ENCODE measurements at regions not wholly inside any gene's neighbourhood (a gene's known extent, or its start where the extent isn't known, plus 50 kb on each side); places are given as distances from the start of the nearest gene placed in this dataset.

DNA sequence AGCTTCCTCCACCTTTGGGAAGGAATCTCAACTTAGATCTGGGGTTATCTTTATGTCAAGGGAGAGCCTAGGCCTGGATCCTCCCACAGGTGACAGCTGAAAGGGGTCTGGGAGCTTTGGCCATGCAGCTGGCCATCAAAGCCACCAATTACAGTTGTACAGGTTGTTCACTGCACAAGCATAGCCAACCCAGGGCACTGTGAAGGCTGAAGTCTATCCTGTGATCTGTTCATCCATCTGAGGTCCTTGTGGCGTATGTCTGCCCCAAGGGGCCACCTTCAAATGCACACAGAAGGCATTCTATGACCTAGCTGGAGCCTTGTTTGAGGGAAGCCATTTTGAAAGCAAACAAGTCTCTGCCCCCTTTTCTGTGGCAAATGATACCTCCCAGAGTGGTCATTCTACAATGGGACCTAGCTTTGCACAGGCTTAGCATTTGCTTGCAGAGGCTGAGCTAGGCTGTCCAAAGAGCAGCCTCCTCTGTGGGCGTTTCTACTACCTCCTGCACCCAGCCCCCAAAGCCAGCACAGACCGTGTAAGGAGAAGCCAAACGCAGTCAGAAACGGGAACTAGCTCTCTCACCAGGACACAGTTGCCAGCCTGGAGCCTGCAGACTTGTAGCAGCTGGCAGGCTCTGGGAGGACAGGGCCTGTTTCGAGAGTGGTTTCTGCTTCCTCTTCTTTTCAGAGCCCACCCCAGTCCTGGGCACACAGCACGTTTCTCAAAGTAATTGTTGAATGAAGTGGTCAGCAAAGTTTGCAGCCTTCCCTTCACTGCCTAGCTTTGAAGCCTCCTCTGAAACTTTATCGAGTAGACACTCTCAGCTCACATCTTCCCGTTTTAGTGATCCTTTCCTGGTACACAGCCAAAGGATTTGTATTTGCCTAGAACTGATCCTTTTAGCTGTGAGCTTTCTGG lies 157.3 kb upstream of the SMAD3 start:
- no peak overlapping the region for H3K9ac ChIP-seq (ENCODE audit: low read length in 3 of 3)
- TF ChIP-seq, protein P1, sequence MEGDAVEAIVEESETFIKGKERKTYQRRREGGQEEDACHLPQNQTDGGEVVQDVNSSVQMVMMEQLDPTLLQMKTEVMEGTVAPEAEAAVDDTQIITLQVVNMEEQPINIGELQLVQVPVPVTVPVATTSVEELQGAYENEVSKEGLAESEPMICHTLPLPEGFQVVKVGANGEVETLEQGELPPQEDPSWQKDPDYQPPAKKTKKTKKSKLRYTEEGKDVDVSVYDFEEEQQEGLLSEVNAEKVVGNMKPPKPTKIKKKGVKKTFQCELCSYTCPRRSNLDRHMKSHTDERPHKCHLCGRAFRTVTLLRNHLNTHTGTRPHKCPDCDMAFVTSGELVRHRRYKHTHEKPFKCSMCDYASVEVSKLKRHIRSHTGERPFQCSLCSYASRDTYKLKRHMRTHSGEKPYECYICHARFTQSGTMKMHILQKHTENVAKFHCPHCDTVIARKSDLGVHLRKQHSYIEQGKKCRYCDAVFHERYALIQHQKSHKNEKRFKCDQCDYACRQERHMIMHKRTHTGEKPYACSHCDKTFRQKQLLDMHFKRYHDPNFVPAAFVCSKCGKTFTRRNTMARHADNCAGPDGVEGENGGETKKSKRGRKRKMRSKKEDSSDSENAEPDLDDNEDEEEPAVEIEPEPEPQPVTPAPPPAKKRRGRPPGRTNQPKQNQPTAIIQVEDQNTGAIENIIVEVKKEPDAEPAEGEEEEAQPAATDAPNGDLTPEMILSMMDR (IDR thresholded peaks at IDR 0.05; ENCODE audit: borderline replicate concordance, extremely low read depth, insufficient read depth), result no peak

DNA sequence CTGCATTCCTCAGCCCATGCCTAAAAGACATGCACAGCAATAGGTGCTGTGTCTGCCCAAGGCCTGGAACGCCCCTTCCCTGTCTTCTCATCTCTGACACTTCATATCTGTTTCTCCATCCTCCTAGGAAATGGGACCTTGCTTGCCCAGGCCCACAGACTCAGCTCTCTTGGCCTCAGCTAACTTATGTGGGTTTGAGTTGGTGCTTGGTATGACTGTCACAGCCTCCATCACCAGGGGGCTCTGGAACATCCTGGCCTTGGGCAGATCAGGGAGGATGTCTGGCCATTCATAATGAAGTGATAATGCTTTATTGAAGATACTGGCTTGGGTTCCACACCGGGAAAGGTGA lies 156.7 kb upstream of the SMAD3 start:
- Histone ChIP-seq H3K9ac (ENCODE audit: low read length in 3 of 3) (no peak overlapping the region), H3K4me1 (ENCODE audit: control insufficient read depth in 2 of 3, insufficient read depth in 2 of 3, low read depth in 1 of 3, low read length in 3 of 3) (peaks cover 0 to 4% (median 3%) of the 10 kb centered on the region in 3 donors), H3K27me3 (ENCODE audit: control insufficient read depth, insufficient read depth, low read length) (no peaks in the 10 kb centered on the region), H3K4me3 (ENCODE audit: low read length in 3 of 3) (no peak overlapping the region), H3K9me3 (ENCODE audit: control insufficient read depth in 2 of 3, insufficient read depth in 1 of 3, low read length in 3 of 3) (no peaks in the 10 kb centered on the region), H3K36me3 (ENCODE audit: control insufficient read depth in 2 of 3, insufficient read depth in 3 of 3, low read length in 3 of 3) (no peaks in the 10 kb centered on the region), H3K27ac (ENCODE audit: low read depth in 2 of 2, low read length in 2 of 2) (no peak overlapping the region)
- DNase-seq (no peak), FAIRE-seq (no peak)
- TF ChIP-seq, protein P1 (IDR thresholded peaks at IDR 0.05; ENCODE audit: borderline replicate concordance, extremely low read depth, insufficient read depth), result no peak
- intact Hi-C loops (cut with DNase I), result no loop called here

More for the DNA sequence above, 157.3 kb upstream of the SMAD3 start:
- no peaks in the 10 kb centered on the region for H3K36me3 ChIP-seq (ENCODE audit: control insufficient read depth in 2 of 3, insufficient read depth in 3 of 3, low read length in 3 of 3)
- H3K9me3 ChIP-seq (ENCODE audit: control insufficient read depth in 2 of 3, insufficient read depth in 1 of 3, low read length in 3 of 3), result no peaks in the 10 kb centered on the region
- DNase-seq, result no peak
- H3K4me3 ChIP-seq (ENCODE audit: low read length in 3 of 3), result no peak overlapping the region
- FAIRE-seq, result no peak
- H3K27me3 ChIP-seq (ENCODE audit: control insufficient read depth, insufficient read depth, low read length), result no peaks in the 10 kb centered on the region
- H3K27ac ChIP-seq (ENCODE audit: low read depth in 2 of 2, low read length in 2 of 2), result no peak overlapping the region
- H3K4me1 ChIP-seq (ENCODE audit: control insufficient read depth in 2 of 3, insufficient read depth in 2 of 3, low read depth in 1 of 3, low read length in 3 of 3), result peaks cover 0 to 5% (median 3%) of the 10 kb centered on the region in 3 donors
- intact Hi-C loops (cut with DNase I), result no loop called here

DNA sequence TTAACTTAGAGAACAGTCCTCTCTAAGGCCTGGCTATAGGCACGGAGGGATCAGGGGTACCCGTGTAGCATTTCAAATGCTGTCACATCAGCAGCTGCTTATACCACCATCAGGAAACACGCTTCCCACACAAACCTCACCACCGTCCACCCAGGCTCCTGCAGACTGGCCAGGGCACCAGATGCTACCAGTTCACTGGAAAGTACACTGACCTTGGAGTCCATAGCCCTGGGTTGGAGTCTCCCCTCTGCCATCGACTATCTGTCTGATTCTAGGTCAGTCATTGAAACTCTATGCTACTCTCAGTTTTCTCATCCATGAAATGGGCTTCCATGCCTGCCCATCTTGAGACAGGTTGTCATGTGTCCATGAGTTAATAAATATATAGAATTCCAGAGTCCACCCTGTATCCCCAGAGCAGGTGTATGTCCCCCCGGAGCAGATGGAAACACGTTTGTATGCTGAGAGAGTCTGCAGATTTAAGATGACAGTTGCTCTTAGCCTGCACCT lies 156.0 kb upstream of the SMAD3 start:
- intact Hi-C loops (cut with DNase I), result no loop called here
- Histone ChIP-seq H3K9me3 (ENCODE audit: control insufficient read depth in 2 of 3, insufficient read depth in 1 of 3, low read length in 3 of 3) (no peaks in the 10 kb centered on the region), H3K36me3 (ENCODE audit: control insufficient read depth in 2 of 3, insufficient read depth in 3 of 3, low read length in 3 of 3) (no peaks in the 10 kb centered on the region), H3K9ac (ENCODE audit: low read length in 3 of 3) (no peak overlapping the region), H3K4me1 (ENCODE audit: control insufficient read depth in 2 of 3, insufficient read depth in 2 of 3, low read depth in 1 of 3, low read length in 3 of 3) (peaks cover 0 to 3% (median 0%) of the 10 kb centered on the region in 3 donors), H3K27me3 (ENCODE audit: control insufficient read depth, insufficient read depth, low read length) (no peaks in the 10 kb centered on the region), H3K27ac (ENCODE audit: low read depth in 2 of 2, low read length in 2 of 2) (no peak overlapping the region), H3K4me3 (ENCODE audit: low read length in 3 of 3) (no peak overlapping the region)
- DNase-seq, result no peak
- TF ChIP-seq, protein P1 (IDR thresholded peaks at IDR 0.05; ENCODE audit: borderline replicate concordance, extremely low read depth, insufficient read depth), result no peak
- no peak for FAIRE-seq
